Neural cell (in vitro differentiated cells): ENCODE measurements at regions not wholly inside any gene's neighbourhood (a gene's known extent, or its start where the extent isn't known, plus 50 kb on each side); places are given as distances from the start of the nearest gene placed in this dataset.

Experiments
- H2AFZ ChIP-seq: fragments of 200-600, 300-800 bp; sonication (generic), shearing (Covaris generic); 2 replicates; pipeline ENCODE4 v1.6.0; 2014; ENCODE audit warnings: low read depth, mild to moderate bottlenecking, antibody characterized with exemption, low read length, moderate library complexity
- H3F3A ChIP-seq: fragments of 200-600 bp; shearing (Covaris generic); 2 replicates; pipeline ENCODE4 v1.6.1; 2016; ENCODE audit warnings: mild to moderate bottlenecking, moderate library complexity, mixed read lengths, antibody characterized with exemption, low read length; ENCODE audit not compliant: insufficient read depth, poor library complexity, severe bottlenecking
- H3K27ac ChIP-seq: fragments of 200-600, 300-800 bp; sonication (generic), shearing (Covaris generic); 2 replicates; pipeline ENCODE4 v1.5.1; 2014; ENCODE audit warnings: mild to moderate bottlenecking, low read length, moderate library complexity
- H3K27me3 ChIP-seq: fragments of 300-800, 200-600 bp; sonication (generic), shearing (Covaris generic); 2 replicates; pipeline ENCODE4 v1.6.0; 2014; ENCODE audit warnings: mild to moderate bottlenecking, low read depth, low read length, moderate library complexity; ENCODE audit not compliant: insufficient read depth
- H3K36me3 ChIP-seq: fragments of 300-800, 200-600 bp; sonication (generic), shearing (Covaris generic); 2 replicates; pipeline ENCODE4 v1.5.1; 2014; ENCODE audit warnings: mild to moderate bottlenecking, antibody characterized with exemption, low read length, moderate library complexity; ENCODE audit not compliant: insufficient read depth
- H3K4me2 ChIP-seq: fragments of 300-800, 200-600 bp; sonication (generic), shearing (Covaris generic); 2 replicates; pipeline ENCODE4 v1.6.0; 2014; ENCODE audit warnings: mild to moderate bottlenecking, low read length
- H3K4me3 ChIP-seq: fragments of 300-800, 200-600 bp; sonication (generic), shearing (Covaris generic); 2 replicates; pipeline ENCODE4 v1.5.1; 2014; ENCODE audit warnings: mild to moderate bottlenecking, low read length, moderate library complexity
- H3K79me2 ChIP-seq: fragments of 200-600 bp; shearing (Covaris generic); replicated peaks from 2 replicates; pipeline ENCODE4 v1.6.0; 2014; ENCODE audit warnings: mild to moderate bottlenecking, low read length, moderate library complexity; ENCODE audit not compliant: insufficient read depth
- H3K9ac ChIP-seq: fragments of 300-800, 200-600 bp; sonication (generic), shearing (Covaris generic); 2 replicates; pipeline ENCODE4 v1.6.1; 2016; ENCODE audit warnings: mild to moderate bottlenecking, low read length, mixed read lengths
- H3K9me2 ChIP-seq: fragments of 200-600 bp; shearing (Covaris generic); 2 replicates; pipeline ENCODE4 v1.6.1; 2016; ENCODE audit warnings: mild to moderate bottlenecking, low read length, mixed read lengths; ENCODE audit not compliant: insufficient read depth
- H3K9me3 ChIP-seq: fragments of 200-600, 300-800 bp; sonication (generic), shearing (Covaris generic); 2 replicates; pipeline ENCODE4 v1.6.1; 2016; ENCODE audit warnings: mild to moderate bottlenecking, mixed run types, low read length, moderate library complexity, mixed read lengths
- H4K20me1 ChIP-seq: fragments of 200-600 bp; shearing (Covaris generic); 2 replicates; pipeline ENCODE4 v1.6.1; 2016; ENCODE audit warnings: mild to moderate bottlenecking, mixed run types; ENCODE audit not compliant: insufficient read depth
- EP300 ChIP-seq: fragments of 450-650 bp; conservative IDR thresholded peaks from 2 replicates; pipeline ENCODE4 v1.6.1; 2014; ENCODE audit warnings: antibody characterized with exemption, mild to moderate bottlenecking, moderate library complexity; ENCODE audit not compliant: poor library complexity, severe bottlenecking
- EZH2 ChIP-seq: fragments of 200-600, 300-800 bp; shearing (Covaris generic), sonication (generic); IDR thresholded peaks from 2 replicates; pipeline ENCODE4 v1.6.1; 2014; ENCODE audit warnings: antibody characterized with exemption, low read length, borderline replicate concordance, mild to moderate bottlenecking; ENCODE audit not compliant: insufficient read depth, poor library complexity, severe bottlenecking
- MXI1 ChIP-seq: fragments of 450-650 bp; conservative IDR thresholded peaks from 2 replicates; pipeline ENCODE4 v1.6.1; 2014; ENCODE audit warnings: antibody characterized with exemption, mild to moderate bottlenecking; ENCODE audit not compliant: poor library complexity, severe bottlenecking
- POLR2AphosphoS5 ChIP-seq: IDR thresholded peaks from 2 replicates; pipeline ENCODE4 v1.6.1; 2012
- RAD21 ChIP-seq: fragments of 450-650 bp; conservative IDR thresholded peaks from 2 replicates; pipeline ENCODE4 v1.6.1; 2014; ENCODE audit warnings: antibody characterized with exemption, mild to moderate bottlenecking, moderate library complexity
- SMC3 ChIP-seq: fragments of 450-650 bp; conservative IDR thresholded peaks from 2 replicates; pipeline ENCODE4 v1.6.1; 2014; ENCODE audit warnings: antibody characterized with exemption, mild to moderate bottlenecking, moderate library complexity; ENCODE audit not compliant: poor library complexity
- TAF1 ChIP-seq: IDR thresholded peaks from 2 replicates; pipeline ENCODE4 v1.6.1; 2012; ENCODE audit warnings: low read depth
- TF ChIP-seq, protein P1 (sequence below): IDR thresholded peaks from 2 replicates; pipeline ENCODE4 v1.6.1; 2012; ENCODE audit warnings: borderline replicate concordance
- TF ChIP-seq, protein P2 (sequence below): fragments of 450-650 bp; IDR thresholded peaks from 2 replicates; pipeline ENCODE4 v1.5.1; 2014; ENCODE audit warnings: antibody characterized with exemption, mild to moderate bottlenecking, moderate library complexity; ENCODE audit not compliant: poor library complexity, severe bottlenecking

DNA sequence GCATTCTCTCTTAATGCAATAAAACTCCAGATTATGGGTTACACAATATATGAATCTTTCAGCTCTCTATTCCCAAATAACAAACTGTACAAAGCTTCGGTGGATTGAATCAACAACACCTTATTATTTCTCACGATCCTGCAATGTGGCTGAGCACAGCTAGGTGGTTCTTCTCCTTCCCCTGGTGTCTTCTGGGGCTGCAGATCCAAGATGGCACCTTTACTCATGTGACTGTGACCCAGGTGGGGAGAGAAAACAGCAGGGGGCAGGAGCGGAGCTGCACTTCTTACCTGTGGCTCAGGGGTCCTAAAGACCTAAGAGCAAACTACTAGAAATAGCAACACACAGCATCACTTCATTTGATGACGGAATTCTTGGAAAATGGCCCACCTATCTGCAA is 233.1 kb downstream of the IRX1 start:
- TF ChIP-seq RAD21 (no peak), POLR2AphosphoS5 (no peak), MXI1 (no peak), SMC3 (no peak), TAF1 (no peak), EZH2 (no peak), EP300 (no peak)
- TF ChIP-seq, protein P1, sequence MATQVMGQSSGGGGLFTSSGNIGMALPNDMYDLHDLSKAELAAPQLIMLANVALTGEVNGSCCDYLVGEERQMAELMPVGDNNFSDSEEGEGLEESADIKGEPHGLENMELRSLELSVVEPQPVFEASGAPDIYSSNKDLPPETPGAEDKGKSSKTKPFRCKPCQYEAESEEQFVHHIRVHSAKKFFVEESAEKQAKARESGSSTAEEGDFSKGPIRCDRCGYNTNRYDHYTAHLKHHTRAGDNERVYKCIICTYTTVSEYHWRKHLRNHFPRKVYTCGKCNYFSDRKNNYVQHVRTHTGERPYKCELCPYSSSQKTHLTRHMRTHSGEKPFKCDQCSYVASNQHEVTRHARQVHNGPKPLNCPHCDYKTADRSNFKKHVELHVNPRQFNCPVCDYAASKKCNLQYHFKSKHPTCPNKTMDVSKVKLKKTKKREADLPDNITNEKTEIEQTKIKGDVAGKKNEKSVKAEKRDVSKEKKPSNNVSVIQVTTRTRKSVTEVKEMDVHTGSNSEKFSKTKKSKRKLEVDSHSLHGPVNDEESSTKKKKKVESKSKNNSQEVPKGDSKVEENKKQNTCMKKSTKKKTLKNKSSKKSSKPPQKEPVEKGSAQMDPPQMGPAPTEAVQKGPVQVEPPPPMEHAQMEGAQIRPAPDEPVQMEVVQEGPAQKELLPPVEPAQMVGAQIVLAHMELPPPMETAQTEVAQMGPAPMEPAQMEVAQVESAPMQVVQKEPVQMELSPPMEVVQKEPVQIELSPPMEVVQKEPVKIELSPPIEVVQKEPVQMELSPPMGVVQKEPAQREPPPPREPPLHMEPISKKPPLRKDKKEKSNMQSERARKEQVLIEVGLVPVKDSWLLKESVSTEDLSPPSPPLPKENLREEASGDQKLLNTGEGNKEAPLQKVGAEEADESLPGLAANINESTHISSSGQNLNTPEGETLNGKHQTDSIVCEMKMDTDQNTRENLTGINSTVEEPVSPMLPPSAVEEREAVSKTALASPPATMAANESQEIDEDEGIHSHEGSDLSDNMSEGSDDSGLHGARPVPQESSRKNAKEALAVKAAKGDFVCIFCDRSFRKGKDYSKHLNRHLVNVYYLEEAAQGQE: no peak
- TF ChIP-seq, protein P2, sequence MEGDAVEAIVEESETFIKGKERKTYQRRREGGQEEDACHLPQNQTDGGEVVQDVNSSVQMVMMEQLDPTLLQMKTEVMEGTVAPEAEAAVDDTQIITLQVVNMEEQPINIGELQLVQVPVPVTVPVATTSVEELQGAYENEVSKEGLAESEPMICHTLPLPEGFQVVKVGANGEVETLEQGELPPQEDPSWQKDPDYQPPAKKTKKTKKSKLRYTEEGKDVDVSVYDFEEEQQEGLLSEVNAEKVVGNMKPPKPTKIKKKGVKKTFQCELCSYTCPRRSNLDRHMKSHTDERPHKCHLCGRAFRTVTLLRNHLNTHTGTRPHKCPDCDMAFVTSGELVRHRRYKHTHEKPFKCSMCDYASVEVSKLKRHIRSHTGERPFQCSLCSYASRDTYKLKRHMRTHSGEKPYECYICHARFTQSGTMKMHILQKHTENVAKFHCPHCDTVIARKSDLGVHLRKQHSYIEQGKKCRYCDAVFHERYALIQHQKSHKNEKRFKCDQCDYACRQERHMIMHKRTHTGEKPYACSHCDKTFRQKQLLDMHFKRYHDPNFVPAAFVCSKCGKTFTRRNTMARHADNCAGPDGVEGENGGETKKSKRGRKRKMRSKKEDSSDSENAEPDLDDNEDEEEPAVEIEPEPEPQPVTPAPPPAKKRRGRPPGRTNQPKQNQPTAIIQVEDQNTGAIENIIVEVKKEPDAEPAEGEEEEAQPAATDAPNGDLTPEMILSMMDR: no peak
- Histone ChIP-seq H3K79me2 (no peaks in the 10 kb centered on the region), H2AFZ (no peak overlapping the region), H3K27ac (no peak overlapping the region), H3K36me3 (no peaks in the 10 kb centered on the region), H3K4me3 (no peak overlapping the region), H4K20me1 (no peaks in the 10 kb centered on the region), H3K4me2 (no peak overlapping the region), H3K9me3 (no peaks in the 10 kb centered on the region), H3K9ac (no peak overlapping the region), H3K27me3 (no peaks in the 10 kb centered on the region), H3K9me2 (no peaks in the 10 kb centered on the region), H3F3A (no peaks in the 10 kb centered on the region)

DNA sequence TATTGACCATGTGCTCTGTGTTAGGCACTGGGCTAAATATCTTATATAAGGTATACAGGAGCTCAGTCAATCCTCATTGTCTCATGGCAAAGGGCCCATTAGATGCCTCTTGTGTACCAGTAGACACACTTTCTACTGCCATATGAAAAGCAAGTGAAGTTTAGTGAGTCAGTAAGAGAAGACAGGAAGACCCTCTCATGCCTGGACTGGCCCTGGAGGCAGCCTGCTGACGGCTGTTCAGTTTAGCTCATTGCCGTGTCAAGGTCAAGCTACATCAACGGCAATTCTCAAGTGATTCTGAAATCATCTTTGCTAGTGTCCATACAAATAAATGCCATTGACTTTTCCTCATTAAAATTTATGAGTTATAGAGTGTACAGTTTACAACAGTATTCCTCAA is 237.9 kb downstream of the IRX1 start:
- no peak overlapping the region for H3K27ac ChIP-seq
- no peak overlapping the region for H3K9ac ChIP-seq
- H3K9me2 ChIP-seq: no peaks in the 10 kb centered on the region
- H3K4me3 ChIP-seq: no peak overlapping the region
- H3K27me3 ChIP-seq: no peaks in the 10 kb centered on the region
- no peaks in the 10 kb centered on the region for H3K36me3 ChIP-seq
- H3K4me2 ChIP-seq: no peak overlapping the region
- H4K20me1 ChIP-seq: no peaks in the 10 kb centered on the region
- no peak for TF ChIP-seq EP300
- TF ChIP-seq POLR2AphosphoS5: no peak
- TF ChIP-seq EZH2: no peak
- TF ChIP-seq, protein P1: no peak
- TF ChIP-seq RAD21: no peak
- no peak for TF ChIP-seq MXI1
- TF ChIP-seq TAF1: no peak
- no peak for TF ChIP-seq SMC3
- no peaks in the 10 kb centered on the region for H3F3A ChIP-seq
- H2AFZ ChIP-seq: no peak overlapping the region
- H3K9me3 ChIP-seq: no peaks in the 10 kb centered on the region
- no peaks in the 10 kb centered on the region for H3K79me2 ChIP-seq
